HG03558 (cell line): ENCODE measurements at regions not wholly inside any gene's neighbourhood (a gene's known extent, or its start where the extent isn't known, plus 50 kb on each side); places are given as distances from the start of the nearest gene placed in this dataset.

Experiments
- ATAC-seq: cut with Tn5 transposase; IDR thresholded peaks from one replicate; pipeline ENCODE4 v1.9.1; 2021; ENCODE audit warnings: moderate number of reproducible peaks; ENCODE audit not compliant: unreplicated experiment; ENCODE audit errors: extremely low read depth

GRCh38 chr7:10192074-10192473 is 781.6 kb upstream of the PHF14 start:
- no peak for ATAC-seq

- no peak for ATAC-seq
Observed at GRCh38 chr7:10205696-10206095, 768.0 kb upstream of the PHF14 start.

DNA sequence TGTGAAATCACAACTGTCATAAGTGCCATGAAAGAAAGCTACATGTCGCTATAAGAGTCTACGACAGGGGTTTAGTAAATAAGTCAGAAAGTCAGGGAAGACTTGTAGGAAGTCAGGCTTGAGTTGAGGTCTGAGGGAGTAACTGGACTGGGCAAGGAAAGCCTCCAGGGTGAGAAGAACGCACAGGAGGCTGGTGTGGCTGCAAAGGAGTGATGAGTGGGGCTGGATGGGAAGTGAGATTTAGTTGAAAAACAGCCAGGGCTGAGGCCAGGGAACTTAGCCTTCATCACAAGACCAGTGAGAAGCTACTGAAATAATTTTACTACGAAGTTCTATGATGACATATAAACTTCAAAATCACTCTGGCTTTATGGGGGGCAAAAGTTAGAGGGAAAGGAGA is 763.7 kb upstream of the PHF14 start:
- ATAC-seq, result no peak

GRCh38 chr7:10211016-10211415 is 762.7 kb upstream of the PHF14 start:
- no peak for ATAC-seq

GRCh38 chr7:10211861-10212260 is 761.8 kb upstream of the PHF14 start:
- no peak for ATAC-seq

- no peak for ATAC-seq
Observed at GRCh38 chr7:10212649-10213048, 761.0 kb upstream of the PHF14 start.

DNA sequence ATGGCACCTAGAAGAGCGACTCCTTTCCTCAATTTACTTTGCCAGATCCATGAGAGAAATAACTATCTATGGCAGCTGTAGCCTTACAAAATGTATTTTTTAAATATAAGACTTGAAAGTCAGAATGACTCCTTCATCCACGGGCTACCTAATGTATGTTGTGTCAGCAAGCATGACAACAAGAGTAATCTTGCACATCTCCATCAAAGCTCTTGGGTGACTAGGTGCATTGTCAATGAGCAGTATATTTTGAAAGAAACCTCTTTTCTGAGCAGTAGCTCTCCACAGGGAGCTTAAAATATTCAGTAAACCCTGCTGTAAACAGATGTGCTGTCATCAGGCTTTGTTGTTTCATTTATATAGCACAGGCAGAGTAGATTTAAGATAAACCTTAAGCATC is 757.2 kb upstream of the PHF14 start:
- ATAC-seq, result no peak

GRCh38 chr7:10221084-10221483 is 752.6 kb upstream of the PHF14 start:
- ATAC-seq, result no peak

GRCh38 chr7:10222976-10223375 is 750.7 kb upstream of the PHF14 start:
- ATAC-seq, result no peak

DNA sequence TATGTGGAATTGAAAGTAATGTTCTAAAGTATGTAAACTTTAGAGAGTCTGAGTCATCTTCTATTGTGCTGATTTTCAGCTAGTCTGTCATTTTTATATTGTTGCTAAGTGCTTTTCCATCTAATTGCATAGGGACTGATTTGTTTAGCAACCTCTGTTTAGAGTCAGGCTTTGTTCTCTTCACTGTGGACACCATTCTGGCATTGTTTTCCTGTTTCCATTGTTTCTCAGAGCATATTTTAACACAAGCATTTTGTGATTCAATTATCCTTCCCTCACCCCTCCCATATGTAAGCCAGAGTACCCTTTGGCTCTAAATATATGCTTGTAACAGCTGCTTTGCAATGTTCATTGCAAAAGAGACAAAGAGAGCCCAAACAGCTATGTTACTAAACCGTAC is 748.4 kb upstream of the PHF14 start:
- no peak for ATAC-seq

DNA sequence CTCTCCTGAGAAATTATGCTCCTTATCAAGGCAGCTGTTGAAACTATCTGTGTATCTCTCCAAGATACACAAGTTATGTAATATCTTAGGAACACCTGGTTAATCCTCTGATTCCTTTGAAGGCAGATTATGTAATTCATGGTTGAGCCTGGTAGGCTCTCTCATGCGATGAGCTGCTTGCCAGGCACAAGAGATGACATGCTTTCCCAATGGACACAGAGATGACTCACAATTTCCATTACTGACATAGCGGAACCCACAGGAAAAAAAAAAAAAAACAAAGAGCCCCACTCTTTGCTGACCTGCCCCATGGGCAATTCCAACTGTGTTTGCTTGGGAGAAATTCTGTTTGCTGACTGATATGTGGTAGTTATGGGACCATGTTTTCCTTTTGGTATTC is 736.4 kb upstream of the PHF14 start:
- no peak for ATAC-seq

- ATAC-seq, result no peak
Observed at GRCh38 chr7:10238641-10239040, 735.0 kb upstream of the PHF14 start.

- no peak for ATAC-seq
Observed at GRCh38 chr7:10239695-10240345, 733.9 kb upstream of the PHF14 start.

DNA sequence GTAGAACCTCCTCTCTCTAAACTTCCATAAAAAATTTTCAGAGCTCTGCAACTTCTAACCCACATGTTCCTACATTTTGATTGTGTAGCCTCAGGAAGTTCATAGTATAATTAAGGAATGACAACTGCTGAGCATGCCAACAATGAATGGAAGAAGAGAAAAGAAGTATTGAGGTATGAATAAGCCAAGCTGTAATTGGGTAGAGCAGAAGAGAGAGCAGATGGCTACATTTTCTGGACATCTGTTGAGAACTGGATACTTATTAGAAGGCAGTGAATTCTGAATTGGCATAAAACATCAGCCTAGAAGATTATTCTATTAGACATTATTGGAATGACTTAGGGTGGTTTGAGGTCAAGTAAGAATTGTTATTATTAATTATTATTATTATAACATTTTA is 728.3 kb upstream of the PHF14 start:
- no peak for ATAC-seq

DNA sequence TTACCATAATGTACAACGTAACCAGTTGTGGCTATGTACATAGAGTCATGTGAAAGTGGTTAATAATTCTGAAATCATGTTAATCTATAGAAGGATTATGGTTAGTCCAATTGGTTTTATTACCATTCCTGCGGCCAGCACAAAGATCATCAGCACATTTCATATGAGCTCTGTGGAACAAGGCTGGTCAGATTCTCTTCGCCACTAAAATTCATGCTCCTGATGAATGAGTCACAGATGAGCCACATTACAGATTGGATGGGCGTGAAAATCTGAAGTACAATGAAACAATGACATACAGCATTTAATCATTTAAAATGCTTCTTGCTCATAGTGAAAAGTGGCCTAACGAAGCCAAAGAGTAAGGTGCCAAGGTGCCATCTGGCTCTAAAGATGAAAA is 716.2 kb upstream of the PHF14 start:
- ATAC-seq, result no peak

GRCh38 chr7:10266976-10267375 is 706.7 kb upstream of the PHF14 start:
- ATAC-seq, result no peak

DNA sequence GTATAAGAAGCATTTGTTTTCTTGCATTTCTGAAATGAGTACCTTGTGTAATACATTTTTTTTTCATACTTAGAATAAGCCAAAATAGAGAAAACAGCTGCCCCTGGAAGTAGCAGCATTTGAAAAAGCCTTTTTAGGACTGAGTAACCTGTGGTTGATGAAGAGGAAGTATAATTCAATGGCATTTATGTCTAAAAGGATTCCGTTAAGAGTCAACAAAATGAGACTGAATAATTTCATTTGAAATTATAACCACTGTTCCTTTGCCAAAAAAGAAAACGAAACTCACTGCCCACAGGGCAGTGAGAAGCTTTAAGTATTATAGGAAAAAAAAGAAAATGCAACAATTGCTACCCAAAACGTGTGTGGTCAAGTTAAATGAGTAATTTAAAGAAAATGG is 705.6 kb upstream of the PHF14 start:
- no peak for ATAC-seq

GRCh38 chr7:10282909-10283308 is 690.8 kb upstream of the PHF14 start:
- ATAC-seq, result no peak

- ATAC-seq, result no peak
Observed at GRCh38 chr7:10284001-10284400, 689.7 kb upstream of the PHF14 start.

DNA sequence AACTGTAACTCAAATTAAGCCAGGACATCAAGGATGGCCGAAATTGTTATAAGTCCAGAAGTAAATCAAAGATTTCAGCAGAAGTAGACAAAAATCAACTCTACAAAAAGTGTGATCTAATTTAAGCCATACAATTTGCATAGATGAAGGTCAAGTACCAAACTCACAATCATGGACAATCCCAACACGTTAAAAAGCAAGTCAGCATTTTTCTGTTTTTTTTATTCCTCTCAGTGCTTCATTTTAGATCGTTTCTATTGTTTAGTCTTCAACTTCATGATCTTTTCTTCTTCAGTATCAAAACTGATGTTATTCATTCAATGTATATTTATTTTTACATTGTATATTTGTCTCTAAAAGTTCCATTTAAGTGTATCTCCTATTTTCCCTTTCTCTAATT is 674.3 kb upstream of the PHF14 start:
- no peak for ATAC-seq

DNA sequence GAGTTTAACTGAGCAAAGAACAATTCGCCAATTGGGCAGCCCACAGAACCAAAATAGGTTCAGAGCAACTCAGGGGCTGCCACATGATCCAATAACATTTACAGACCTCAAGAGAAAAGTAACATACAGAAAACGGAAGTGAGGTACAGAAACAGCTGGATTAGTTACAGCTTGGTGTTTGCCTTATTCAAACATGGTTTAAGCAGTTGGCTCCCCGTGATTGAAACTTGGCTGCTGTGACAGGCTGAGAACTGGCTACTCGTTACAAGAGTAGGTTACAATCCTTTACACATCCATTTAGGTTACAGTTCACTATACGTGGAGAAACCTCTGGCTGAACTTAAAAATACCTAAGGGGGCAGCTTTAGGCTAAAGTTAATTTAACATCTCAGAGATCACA is 673.1 kb upstream of the PHF14 start:
- no peak for ATAC-seq

DNA sequence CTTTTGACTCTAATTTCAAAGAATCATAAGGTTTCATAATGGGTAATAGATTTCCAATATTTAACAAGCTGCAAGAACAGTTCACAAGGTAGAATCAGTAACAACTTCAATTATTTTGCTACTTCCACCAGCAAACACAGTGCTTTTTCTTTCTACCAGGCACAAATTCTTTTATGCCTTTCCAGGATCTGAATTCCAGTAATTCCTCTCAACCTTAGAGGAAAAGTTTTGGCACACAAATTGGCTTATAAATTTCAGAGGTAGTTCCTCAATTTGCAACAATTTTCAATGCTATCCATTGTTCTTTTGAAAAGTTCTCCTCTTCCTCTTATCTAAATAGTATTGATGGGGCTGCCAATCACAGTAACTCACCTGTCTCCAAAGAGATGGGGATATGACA is 665.4 kb upstream of the PHF14 start:
- no peak for ATAC-seq

DNA sequence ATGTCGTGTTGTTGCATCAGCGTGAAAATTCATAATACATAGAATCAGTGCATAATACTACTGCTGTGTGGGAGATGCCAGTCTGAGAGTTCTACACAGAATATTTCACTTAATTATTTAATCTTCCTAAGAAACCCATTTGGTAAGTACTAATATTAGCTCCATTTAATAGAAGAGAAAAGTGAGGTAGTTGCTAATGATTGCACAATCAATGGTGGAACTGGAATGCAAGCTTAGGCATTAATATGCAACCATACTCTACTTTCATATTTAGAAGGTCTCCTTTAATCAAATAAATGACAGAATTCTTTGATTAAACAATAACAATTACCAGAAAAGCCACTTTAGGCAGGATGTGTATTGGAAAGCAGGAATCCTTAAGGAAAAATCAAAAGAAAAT is 660.7 kb upstream of the PHF14 start:
- ATAC-seq, result no peak
